ENCODE measurements at regions not wholly inside any gene's neighbourhood (a gene's known extent, or its start where the extent isn't known, plus 50 kb on each side); places are given as distances from the start of the nearest gene placed in this dataset.

DNA sequence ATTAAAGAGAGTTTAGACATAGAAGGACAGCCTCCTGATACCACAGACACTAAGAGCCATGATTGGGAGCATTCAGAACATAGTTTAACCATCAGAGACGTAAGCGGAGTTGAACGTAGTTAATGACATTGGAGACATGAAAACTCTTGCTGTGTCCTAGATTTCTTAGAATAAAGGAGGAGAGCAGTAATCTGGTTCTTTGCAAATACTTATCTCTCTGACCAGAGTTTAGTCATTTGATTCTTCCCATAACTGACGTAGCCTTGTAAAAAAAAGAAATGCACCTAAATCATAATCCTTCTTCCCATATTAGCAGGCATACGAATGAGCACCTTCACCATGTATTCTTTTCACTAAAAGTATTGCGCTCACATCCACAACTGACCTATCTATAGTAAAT is 433.3 kb upstream of the SMC2 start:
- no peak for DNase-seq
- H3K4me1 ChIP-seq (ENCODE audit: control insufficient read depth in 2 of 3, insufficient read depth in 2 of 3, low read depth in 1 of 3, low read length in 3 of 3) = no peaks in the 10 kb centered on the region
- H3K9ac ChIP-seq (ENCODE audit: low read length in 3 of 3) = no peak overlapping the region
- H3K9me3 ChIP-seq (ENCODE audit: control insufficient read depth in 2 of 3, insufficient read depth in 1 of 3, low read length in 3 of 3) = no peaks in the 10 kb centered on the region
- no peak for FAIRE-seq
- no peaks in the 10 kb centered on the region for H3K27me3 ChIP-seq (ENCODE audit: control insufficient read depth, insufficient read depth, low read length)
- no peak overlapping the region for H3K27ac ChIP-seq (ENCODE audit: low read depth in 2 of 2, low read length in 2 of 2)
- H3K4me3 ChIP-seq (ENCODE audit: low read length in 3 of 3) = no peak overlapping the region
- H3K36me3 ChIP-seq (ENCODE audit: control insufficient read depth in 2 of 3, insufficient read depth in 3 of 3, low read length in 3 of 3) = no peaks in the 10 kb centered on the region
- TF ChIP-seq, protein P1, sequence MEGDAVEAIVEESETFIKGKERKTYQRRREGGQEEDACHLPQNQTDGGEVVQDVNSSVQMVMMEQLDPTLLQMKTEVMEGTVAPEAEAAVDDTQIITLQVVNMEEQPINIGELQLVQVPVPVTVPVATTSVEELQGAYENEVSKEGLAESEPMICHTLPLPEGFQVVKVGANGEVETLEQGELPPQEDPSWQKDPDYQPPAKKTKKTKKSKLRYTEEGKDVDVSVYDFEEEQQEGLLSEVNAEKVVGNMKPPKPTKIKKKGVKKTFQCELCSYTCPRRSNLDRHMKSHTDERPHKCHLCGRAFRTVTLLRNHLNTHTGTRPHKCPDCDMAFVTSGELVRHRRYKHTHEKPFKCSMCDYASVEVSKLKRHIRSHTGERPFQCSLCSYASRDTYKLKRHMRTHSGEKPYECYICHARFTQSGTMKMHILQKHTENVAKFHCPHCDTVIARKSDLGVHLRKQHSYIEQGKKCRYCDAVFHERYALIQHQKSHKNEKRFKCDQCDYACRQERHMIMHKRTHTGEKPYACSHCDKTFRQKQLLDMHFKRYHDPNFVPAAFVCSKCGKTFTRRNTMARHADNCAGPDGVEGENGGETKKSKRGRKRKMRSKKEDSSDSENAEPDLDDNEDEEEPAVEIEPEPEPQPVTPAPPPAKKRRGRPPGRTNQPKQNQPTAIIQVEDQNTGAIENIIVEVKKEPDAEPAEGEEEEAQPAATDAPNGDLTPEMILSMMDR (IDR thresholded peaks at IDR 0.05; ENCODE audit: borderline replicate concordance, extremely low read depth, insufficient read depth) = no peak
- intact Hi-C loops (cut with DNase I) = no loop called here

DNA sequence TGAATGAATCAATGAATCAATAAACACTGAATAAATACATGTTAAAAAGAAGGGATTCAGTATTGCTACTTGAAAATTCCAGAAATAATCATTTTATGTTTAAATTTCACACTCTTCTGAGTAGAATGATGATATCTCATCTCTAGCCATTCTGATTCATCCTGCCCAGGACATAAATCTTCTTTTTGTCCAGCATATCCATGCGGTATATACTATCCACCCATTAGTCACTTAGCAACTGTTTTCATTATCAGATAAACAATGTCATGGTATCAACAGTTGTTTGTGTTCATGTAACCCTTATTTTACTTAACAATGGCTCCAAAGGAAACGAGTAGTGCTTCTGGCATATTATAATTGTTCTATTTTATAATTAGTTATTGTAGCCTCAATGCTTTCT is 432.4 kb upstream of the SMC2 start:
- DNase-seq (no peak), FAIRE-seq (no peak)
- H3K27ac ChIP-seq (ENCODE audit: low read depth in 2 of 2, low read length in 2 of 2) = no peak overlapping the region
- H3K36me3 ChIP-seq (ENCODE audit: control insufficient read depth in 2 of 3, insufficient read depth in 3 of 3, low read length in 3 of 3) = no peaks in the 10 kb centered on the region
- H3K9me3 ChIP-seq (ENCODE audit: control insufficient read depth in 2 of 3, insufficient read depth in 1 of 3, low read length in 3 of 3) = no peaks in the 10 kb centered on the region
- H3K27me3 ChIP-seq (ENCODE audit: control insufficient read depth, insufficient read depth, low read length) = no peaks in the 10 kb centered on the region
- H3K9ac ChIP-seq (ENCODE audit: low read length in 3 of 3) = no peak overlapping the region
- TF ChIP-seq, protein P1 (IDR thresholded peaks at IDR 0.05; ENCODE audit: borderline replicate concordance, extremely low read depth, insufficient read depth) = no peak
- no peaks in the 10 kb centered on the region for H3K4me1 ChIP-seq (ENCODE audit: control insufficient read depth in 2 of 3, insufficient read depth in 2 of 3, low read depth in 1 of 3, low read length in 3 of 3)
- intact Hi-C loops (cut with DNase I) = no loop called here
- H3K4me3 ChIP-seq (ENCODE audit: low read length in 3 of 3) = no peak overlapping the region

DNA sequence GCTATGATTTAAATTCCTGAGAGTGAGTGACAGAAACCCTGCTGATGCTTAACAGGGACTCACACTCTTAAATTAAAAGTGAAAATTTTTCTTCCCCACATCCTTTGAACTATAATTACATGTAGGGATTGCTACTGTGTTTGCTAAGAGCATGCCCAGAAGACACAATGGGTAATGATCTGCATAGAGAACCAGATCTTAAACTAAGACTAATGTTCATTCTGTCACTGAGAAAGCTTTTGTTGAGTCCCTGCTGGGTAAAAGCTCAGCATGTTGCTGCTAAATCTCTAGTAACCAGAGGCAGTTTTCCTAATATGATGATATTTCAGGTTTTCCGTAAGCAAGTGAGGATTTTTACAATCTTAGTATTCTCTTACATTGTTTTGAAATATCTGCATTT is 424.8 kb upstream of the SMC2 start:
- no peaks in the 10 kb centered on the region for H3K9me3 ChIP-seq (ENCODE audit: control insufficient read depth in 2 of 3, insufficient read depth in 1 of 3, low read length in 3 of 3)
- H3K27ac ChIP-seq (ENCODE audit: low read depth in 2 of 2, low read length in 2 of 2) = no peak overlapping the region
- no peaks in the 10 kb centered on the region for H3K4me1 ChIP-seq (ENCODE audit: control insufficient read depth in 2 of 3, insufficient read depth in 2 of 3, low read depth in 1 of 3, low read length in 3 of 3)
- no peaks in the 10 kb centered on the region for H3K27me3 ChIP-seq (ENCODE audit: control insufficient read depth, insufficient read depth, low read length)
- FAIRE-seq (no peak), DNase-seq (no peak)
- H3K4me3 ChIP-seq (ENCODE audit: low read length in 3 of 3) = no peak overlapping the region
- intact Hi-C loops (cut with DNase I) = no loop called here
- H3K36me3 ChIP-seq (ENCODE audit: control insufficient read depth in 2 of 3, insufficient read depth in 3 of 3, low read length in 3 of 3) = no peaks in the 10 kb centered on the region
- H3K9ac ChIP-seq (ENCODE audit: low read length in 3 of 3) = no peak overlapping the region
- TF ChIP-seq, protein P1 (IDR thresholded peaks at IDR 0.05; ENCODE audit: borderline replicate concordance, extremely low read depth, insufficient read depth) = no peak

DNA sequence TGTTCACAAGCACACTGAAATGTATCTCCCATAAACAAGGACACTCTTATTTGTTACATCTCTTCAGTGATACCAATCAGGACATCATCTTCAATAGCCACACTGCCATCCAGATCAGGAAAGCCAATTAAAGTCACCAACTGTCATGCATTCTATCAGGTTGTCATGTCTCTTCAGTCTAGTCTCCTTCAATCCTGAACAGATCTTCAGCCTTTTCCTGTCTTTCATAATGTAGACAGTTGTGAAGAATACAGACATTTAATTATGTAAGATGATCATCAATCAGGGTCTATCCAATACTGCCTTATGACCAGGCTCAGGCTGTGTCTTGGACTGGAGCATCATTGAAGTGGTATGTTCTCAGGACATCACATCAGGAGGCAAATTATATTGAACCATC is 419.8 kb upstream of the SMC2 start:
- no peak overlapping the region for H3K9ac ChIP-seq (ENCODE audit: low read length in 3 of 3)
- no peaks in the 10 kb centered on the region for H3K4me1 ChIP-seq (ENCODE audit: control insufficient read depth in 2 of 3, insufficient read depth in 2 of 3, low read depth in 1 of 3, low read length in 3 of 3)
- no peaks in the 10 kb centered on the region for H3K9me3 ChIP-seq (ENCODE audit: control insufficient read depth in 2 of 3, insufficient read depth in 1 of 3, low read length in 3 of 3)
- no peak overlapping the region for H3K4me3 ChIP-seq (ENCODE audit: low read length in 3 of 3)
- no peaks in the 10 kb centered on the region for H3K27me3 ChIP-seq (ENCODE audit: control insufficient read depth, insufficient read depth, low read length)
- TF ChIP-seq, protein P1 (IDR thresholded peaks at IDR 0.05; ENCODE audit: borderline replicate concordance, extremely low read depth, insufficient read depth) = no peak
- intact Hi-C loops (cut with DNase I) = no loop called here
- H3K36me3 ChIP-seq (ENCODE audit: control insufficient read depth in 2 of 3, insufficient read depth in 3 of 3, low read length in 3 of 3) = no peaks in the 10 kb centered on the region
- DNase-seq (no peak), FAIRE-seq (no peak)
- H3K27ac ChIP-seq (ENCODE audit: low read depth in 2 of 2, low read length in 2 of 2) = no peak overlapping the region

Measured in kidney (tissue), 13 donors.